Nephron progenitor cell (in vitro differentiated cells): ENCODE measurements at regions not wholly inside any gene's neighbourhood (a gene's known extent, or its start where the extent isn't known, plus 50 kb on each side); places are given as distances from the start of the nearest gene placed in this dataset.

Experiments
- DNase-seq: peaks from one replicate; pipeline ENCODE4 v3.0.0; 2021
- H3K27ac Mint-ChIP-seq: 2 replicates; pipeline ENCODE4 v1.8.0; 2021; ENCODE audit warnings: mild to moderate bottlenecking, moderate library complexity, mixed read lengths
- H3K27me3 Mint-ChIP-seq: 2 replicates; pipeline ENCODE4 v1.8.0; 2021; ENCODE audit warnings: mild to moderate bottlenecking, low read depth, mixed read lengths; ENCODE audit not compliant: poor library complexity
- H3K36me3 Mint-ChIP-seq: 2 replicates; pipeline ENCODE4 v1.8.0; 2021; ENCODE audit warnings: low read depth, mixed read lengths
- H3K4me1 Mint-ChIP-seq: 2 replicates; pipeline ENCODE4 v1.8.0; 2021; ENCODE audit warnings: mixed read lengths
- H3K4me3 Mint-ChIP-seq: 2 replicates; pipeline ENCODE4 v1.8.0; 2021; ENCODE audit warnings: mild to moderate bottlenecking, moderate library complexity, mixed read lengths
- H3K9me3 Mint-ChIP-seq: 2 replicates; pipeline ENCODE4 v1.8.0; 2021; ENCODE audit warnings: mild to moderate bottlenecking, moderate library complexity, mixed read lengths
- TF ChIP-seq, protein P1 (sequence below): fragments of 200-600 bp; sonication (generic); IDR thresholded peaks from 2 replicates; pipeline ENCODE4 v1.5.0; 2021; ENCODE audit warnings: antibody characterized with exemption

DNA sequence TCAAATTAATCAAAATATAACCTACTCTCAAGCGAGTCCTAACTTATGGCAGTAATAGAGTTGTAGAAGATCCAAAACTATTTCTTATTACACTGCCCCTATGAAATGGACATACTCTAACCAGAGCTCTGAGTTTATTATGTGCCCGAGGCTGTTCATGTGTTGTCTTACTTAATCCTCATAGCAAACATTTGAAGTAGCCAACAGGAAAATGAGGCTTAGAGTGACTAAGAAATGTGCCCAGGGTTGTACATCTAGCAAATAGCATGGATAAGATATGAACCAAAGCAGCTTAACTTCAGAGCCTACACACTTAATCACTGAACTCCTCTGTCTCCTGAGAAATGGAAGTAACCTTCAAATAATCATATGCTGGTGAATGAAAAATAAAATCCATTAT is 1551.7 kb downstream of the MAT2B start:
- Mint-ChIP-seq H3K27ac (no peak overlapping the region), H3K4me1 (no peaks in the 10 kb centered on the region), H3K9me3 (no peaks in the 10 kb centered on the region), H3K36me3 (no peaks in the 10 kb centered on the region), H3K27me3 (no peaks in the 10 kb centered on the region), H3K4me3 (no peak overlapping the region)
- TF ChIP-seq, protein P1, sequence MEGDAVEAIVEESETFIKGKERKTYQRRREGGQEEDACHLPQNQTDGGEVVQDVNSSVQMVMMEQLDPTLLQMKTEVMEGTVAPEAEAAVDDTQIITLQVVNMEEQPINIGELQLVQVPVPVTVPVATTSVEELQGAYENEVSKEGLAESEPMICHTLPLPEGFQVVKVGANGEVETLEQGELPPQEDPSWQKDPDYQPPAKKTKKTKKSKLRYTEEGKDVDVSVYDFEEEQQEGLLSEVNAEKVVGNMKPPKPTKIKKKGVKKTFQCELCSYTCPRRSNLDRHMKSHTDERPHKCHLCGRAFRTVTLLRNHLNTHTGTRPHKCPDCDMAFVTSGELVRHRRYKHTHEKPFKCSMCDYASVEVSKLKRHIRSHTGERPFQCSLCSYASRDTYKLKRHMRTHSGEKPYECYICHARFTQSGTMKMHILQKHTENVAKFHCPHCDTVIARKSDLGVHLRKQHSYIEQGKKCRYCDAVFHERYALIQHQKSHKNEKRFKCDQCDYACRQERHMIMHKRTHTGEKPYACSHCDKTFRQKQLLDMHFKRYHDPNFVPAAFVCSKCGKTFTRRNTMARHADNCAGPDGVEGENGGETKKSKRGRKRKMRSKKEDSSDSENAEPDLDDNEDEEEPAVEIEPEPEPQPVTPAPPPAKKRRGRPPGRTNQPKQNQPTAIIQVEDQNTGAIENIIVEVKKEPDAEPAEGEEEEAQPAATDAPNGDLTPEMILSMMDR: no peak
- DNase-seq: no peak

DNA sequence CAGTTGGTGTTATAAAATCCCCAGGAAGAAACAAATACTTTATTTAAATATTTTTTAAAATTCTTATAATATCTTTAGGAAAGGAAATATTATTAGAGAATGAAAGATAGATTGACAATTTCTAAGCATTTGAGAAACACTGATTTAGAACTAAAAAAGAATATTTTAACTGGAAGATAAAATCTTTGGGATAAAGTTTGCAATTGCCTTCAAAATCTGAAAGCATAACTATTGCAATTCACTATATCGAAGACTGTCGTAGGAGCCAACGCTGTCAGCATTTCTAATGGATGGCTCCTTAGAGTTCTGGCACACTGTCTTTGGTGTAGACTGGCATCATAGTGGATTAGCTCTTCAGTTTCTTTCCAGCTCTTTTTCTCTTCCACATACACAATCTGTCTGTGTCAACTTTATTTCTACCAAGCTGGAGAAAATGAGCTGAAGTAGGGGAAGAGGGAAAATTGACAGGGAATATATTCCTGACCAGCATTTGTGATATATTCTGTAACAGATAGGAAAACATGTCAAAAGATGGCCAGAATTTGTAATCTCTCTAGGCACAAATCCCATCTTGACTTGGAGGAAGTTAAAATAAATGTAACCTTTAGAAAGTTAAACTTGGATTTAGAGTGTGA is 1561.4 kb downstream of the MAT2B start:
- peaks cover 20% of the 10 kb centered on the region for H3K9me3 Mint-ChIP-seq
- TF ChIP-seq, protein P1: no peak
- H3K27me3 Mint-ChIP-seq: no peaks in the 10 kb centered on the region
- DNase-seq: no peak
- no peaks in the 10 kb centered on the region for H3K36me3 Mint-ChIP-seq
- no peak overlapping the region for H3K27ac Mint-ChIP-seq
- H3K4me1 Mint-ChIP-seq: no peaks in the 10 kb centered on the region
- no peak overlapping the region for H3K4me3 Mint-ChIP-seq

DNA sequence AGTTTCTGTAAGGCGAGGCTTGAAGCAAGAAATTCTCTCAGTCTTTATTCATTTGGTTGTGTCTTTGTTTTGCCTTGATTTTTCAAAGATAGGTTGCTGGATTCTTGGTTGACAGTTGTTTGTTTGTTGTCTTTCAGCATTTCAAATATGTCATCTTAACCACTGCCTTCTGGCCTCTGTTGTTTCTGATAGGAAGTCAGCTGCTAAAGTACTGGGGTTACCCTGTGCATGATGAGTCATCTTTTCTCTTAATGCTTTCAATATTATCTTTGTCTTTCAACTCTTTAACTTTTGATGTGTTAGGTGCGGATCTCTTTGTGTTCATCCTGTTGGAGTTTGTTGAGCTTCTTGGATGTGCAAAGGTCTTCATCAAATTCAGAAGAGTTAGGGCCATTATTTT is 1571.3 kb downstream of the MAT2B start:
- no peak overlapping the region for H3K27ac Mint-ChIP-seq
- no peaks in the 10 kb centered on the region for H3K4me1 Mint-ChIP-seq
- peaks cover 8% of the 10 kb centered on the region for H3K9me3 Mint-ChIP-seq
- no peaks in the 10 kb centered on the region for H3K27me3 Mint-ChIP-seq
- DNase-seq: no peak
- H3K36me3 Mint-ChIP-seq: no peaks in the 10 kb centered on the region
- TF ChIP-seq, protein P1: no peak
- H3K4me3 Mint-ChIP-seq: no peak overlapping the region

DNA sequence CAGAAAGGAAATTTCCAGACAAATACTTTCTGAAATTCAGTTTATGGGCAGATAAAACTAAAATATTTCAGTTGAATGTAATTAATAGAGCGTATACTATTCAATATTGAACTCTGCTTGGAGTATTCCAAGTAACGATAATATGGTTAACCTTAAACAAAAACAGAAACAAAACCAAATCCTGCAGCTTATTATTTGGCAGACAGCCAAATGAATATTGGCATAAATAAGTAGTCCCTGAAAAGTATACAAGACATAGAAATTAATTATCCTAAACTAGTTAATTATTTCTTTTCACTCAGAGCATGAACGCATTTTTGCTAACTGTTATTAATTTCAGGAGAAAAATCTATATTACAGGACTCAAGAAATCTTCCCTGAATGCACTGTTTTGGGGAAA is 1574.0 kb downstream of the MAT2B start:
- peaks cover 4% of the 10 kb centered on the region for H3K4me1 Mint-ChIP-seq
- H3K9me3 Mint-ChIP-seq: no peaks in the 10 kb centered on the region
- no peak overlapping the region for H3K27ac Mint-ChIP-seq

DNA sequence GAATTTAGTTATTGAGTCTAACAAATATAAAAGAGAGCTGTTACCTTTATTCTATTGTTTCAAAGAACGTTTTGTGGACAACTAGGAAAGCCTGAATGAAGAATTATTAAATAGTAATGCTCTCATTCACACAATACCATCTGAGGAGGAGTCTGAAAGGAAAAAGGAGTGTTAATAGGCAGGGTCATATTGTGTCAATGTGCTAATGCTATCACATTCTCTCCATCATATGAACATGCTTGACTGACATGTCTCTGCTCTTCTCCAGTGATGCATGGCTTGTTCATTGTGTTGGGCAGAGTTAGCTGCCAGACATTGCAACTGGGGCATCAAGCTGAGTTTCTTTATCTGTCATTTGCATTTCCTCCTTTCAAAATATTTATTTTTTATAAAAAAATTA is 1578.0 kb downstream of the MAT2B start:
- Mint-ChIP-seq H3K9me3 (no peaks in the 10 kb centered on the region), H3K27ac (no peak overlapping the region), H3K36me3 (no peaks in the 10 kb centered on the region), H3K4me3 (no peak overlapping the region), H3K27me3 (no peaks in the 10 kb centered on the region), H3K4me1 (peaks cover 9% of the 10 kb centered on the region)
- TF ChIP-seq, protein P1: no peak
- DNase-seq: no peak

More for the DNA sequence above, 1574.0 kb downstream of the MAT2B start:
- no peak overlapping the region for H3K4me3 Mint-ChIP-seq
- DNase-seq: no peak
- H3K27me3 Mint-ChIP-seq: no peaks in the 10 kb centered on the region
- H3K36me3 Mint-ChIP-seq: no peaks in the 10 kb centered on the region
- TF ChIP-seq, protein P1: no peak

DNA sequence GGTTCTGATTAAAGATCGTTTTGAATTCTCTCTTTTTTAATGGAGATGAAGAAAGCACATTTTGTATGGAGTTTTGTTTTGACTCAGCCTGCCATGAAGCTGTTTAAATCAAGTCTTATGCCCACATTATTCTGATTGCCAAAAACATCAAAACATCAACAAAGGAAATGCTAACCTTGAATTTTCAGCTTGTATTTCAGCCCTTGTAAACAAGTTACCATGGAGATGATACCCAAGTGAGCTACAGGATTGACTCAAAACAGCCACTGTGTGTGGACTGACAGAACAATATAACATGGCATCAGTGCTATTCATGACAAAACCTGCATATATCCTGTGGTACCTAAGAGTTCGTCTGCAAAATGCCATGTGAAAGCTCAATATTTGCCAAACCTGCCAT is 1581.0 kb downstream of the MAT2B start:
- Mint-ChIP-seq H3K4me3 (no peak overlapping the region), H3K4me1 (peaks cover 9% of the 10 kb centered on the region), H3K36me3 (no peaks in the 10 kb centered on the region), H3K27ac (no peak overlapping the region), H3K9me3 (no peaks in the 10 kb centered on the region), H3K27me3 (no peaks in the 10 kb centered on the region)
- TF ChIP-seq, protein P1: no peak
- no peak for DNase-seq
